ENCODE measurements at regions not wholly inside any gene's neighbourhood (a gene's known extent, or its start where the extent isn't known, plus 50 kb on each side); places are given as distances from the start of the nearest gene placed in this dataset.

DNA sequence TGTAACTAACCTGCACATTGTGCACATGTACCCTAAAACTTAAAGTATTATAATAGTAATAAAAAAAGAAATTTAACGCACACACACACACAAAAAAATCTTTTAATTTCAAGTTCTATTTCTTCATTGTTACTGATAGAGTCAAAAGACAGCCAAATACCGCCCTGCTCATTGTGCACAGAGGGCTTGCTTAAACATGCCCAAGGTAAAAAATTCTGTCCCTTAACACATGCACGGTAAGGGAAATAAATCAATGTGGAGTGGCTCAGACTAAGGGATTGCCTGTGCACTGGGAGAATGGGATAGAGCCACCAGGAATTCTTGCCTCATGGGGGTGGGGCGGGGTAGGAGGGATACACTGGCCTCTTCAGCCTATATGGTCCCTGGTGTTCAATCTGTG lies 468.0 kb downstream of the NUP35 start:
- DNase-seq (ENCODE audit: extremely low read depth in 1 of 11, low read depth in 9 of 11, low spot score in 4 of 11), result no peak

DNA sequence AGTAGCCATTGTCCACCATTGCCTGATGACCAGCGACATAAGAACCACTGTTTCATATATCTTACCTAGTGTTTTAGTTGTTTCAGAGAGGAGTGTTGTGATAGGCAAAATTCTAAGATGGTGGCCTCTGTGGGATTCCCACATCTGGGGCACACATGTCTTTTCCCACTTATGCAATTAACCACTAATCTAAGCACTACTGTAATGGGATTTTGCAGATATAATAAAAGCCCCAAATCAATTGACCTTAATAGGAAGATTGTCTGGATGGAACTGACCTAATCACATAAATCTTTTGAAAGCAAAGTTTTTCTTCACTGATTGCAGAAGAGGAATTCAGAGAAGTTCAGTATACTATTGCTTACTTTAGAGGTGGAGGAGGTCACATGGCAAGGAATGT lies 469.9 kb downstream of the NUP35 start:
- DNase-seq (ENCODE audit: extremely low read depth in 1 of 11, low read depth in 9 of 11, low spot score in 4 of 11), result no peak

DNA sequence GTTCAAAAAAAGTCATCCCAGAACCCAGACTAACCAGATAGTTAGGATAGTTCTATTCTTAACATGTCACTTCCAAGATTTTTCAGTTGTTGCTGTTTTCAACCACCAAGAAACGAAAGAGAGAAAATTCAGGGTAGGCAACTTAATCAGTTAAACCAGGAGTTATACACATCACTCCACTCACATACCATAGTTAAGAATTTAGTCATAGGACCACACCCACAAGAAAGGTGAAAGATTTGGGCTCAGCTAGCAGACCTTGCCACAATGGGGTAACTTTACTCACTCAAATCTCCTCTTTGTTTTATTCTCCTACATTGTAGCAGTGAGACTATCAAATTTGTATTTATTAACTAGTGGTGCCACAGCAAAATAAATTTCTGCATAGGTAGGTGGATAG lies 473.6 kb downstream of the NUP35 start:
- no peak for DNase-seq (ENCODE audit: extremely low read depth in 1 of 11, low read depth in 9 of 11, low spot score in 4 of 11)

DNA sequence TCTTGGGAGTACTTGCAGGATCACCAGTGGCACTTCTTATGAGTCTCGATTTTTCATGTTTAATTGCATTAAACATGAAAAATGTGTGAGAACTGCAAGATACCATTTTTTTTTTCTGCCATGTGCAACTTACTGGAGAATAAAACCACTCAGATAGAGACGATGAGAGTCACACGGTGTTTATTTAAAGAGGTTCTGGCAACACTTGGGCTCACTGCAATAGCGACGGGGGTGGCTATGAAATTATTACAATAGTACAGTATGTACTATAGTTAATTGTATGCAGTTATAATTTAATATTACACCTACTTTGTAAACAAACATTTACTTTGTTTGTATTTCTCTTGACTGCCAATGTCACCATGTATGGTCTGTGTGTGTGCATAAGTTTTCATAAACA lies 479.8 kb downstream of the NUP35 start:
- no peak for DNase-seq (ENCODE audit: extremely low read depth in 1 of 11, low read depth in 9 of 11, low spot score in 4 of 11)

DNA sequence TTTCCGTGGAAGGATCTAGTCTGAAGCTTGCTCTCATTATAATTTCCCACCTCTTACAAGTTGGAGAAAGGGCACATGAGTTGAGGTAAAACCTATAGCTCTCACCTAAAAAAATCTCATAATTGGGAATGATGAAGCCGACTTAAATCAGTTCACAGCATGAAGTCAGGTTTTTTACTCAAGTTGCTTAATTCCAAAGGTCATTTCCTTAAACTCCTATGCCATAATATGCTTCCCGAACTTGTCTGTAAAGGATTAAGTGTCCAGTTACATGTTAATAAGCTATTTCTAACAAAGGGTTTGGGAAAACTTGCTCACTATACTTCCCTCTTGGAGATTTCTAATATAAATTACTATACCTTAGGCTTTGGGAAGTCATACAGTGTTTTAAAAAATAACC lies 481.2 kb downstream of the NUP35 start:
- no peak for DNase-seq (ENCODE audit: extremely low read depth in 1 of 11, low read depth in 9 of 11, low spot score in 4 of 11)

DNA sequence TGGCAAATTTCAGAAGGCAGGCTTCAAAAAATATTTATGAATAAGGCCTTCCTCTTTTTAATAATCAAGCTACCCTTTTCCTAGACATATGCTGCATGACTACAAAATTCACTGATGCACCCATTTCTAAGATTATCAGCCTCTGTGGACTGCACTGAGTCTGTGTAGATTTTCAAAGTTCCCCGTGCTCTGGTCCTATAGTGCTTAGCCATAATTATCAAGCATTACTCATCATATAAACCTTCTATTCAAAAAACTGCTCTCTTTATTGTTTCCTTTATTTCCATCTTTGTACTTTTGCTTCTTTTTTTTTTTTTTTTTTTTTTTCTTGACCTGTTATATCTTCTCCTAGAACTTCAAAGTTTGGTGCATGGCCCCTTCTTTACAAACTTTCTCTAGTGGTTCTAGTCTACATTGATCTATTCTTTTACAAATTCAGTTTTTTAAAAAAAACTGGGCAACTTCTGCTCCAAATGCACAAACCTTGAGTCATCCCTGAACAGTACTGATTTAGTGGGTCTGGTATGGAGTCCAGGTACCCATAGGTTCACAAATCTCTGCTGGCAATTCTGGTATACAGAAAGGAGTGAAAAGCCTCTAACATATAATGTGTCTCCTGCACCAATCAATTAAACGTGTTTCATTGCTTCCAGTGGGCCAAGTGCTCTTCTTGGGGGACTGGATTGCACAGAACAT lies 481.9 kb downstream of the NUP35 start:
- no peak for DNase-seq (ENCODE audit: extremely low read depth in 1 of 11, low read depth in 9 of 11, low spot score in 4 of 11)

DNA sequence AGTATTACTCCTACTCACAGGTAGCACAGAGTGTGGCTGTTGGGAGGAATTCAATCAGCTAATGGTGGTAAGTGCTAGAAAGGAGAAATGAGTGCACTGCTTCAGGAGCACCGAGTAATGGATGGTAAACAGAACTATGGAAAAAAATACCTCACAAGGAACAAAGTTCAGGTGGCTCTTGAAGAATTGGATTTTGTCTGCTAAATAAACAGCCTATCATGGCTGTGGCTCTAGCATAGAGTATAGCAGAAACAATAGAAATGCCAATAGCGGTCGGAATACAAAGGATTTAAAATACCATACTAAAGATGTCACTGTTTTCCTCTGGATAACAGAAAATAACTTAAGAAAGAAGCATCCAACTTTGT lies 482.5 kb downstream of the NUP35 start:
- no peak for DNase-seq (ENCODE audit: extremely low read depth in 1 of 11, low read depth in 9 of 11, low spot score in 4 of 11)

DNA sequence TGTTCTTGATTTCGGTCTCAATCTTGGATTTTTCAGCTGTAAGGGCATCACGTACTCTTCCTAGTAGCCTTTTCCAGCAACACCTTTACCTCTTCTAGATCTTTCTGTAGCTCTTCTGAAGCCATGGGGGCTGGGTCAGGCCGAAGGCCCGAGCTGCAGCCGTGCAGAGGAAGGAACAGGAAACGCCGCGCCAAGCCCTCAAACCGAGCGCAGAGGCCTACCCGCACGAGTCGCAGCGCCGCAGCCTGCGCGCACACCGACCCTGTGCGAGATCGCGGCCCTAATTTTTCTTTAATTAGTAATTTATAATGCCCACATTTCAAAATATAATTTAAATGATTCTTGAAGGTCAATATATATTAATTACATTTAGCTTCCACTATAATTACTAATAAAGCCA lies 483.8 kb downstream of the NUP35 start:
- DNase-seq (ENCODE audit: extremely low read depth in 1 of 11, low read depth in 9 of 11, low spot score in 4 of 11), result no peak

DNA sequence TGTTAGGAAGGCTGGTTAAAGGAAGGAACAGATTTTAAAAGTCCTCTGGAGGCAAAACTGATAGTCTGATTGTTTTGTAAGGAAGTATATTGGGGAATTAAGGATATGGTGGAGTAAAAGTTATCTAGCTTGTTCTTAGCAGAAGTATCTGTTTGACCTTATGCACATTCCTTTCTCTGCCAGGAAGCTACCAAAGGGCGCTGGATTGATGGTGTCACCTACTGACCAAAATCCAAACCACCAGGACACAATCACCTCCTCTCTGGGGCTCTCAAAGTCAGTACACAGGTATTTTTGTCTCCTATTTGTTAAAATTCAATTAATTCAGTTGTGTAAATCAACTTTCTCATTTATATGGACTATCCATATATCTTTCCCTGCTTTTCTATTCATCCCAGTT lies 484.5 kb downstream of the NUP35 start:
- DNase-seq (ENCODE audit: extremely low read depth in 1 of 11, low read depth in 9 of 11, low spot score in 4 of 11), result no peak

DNA sequence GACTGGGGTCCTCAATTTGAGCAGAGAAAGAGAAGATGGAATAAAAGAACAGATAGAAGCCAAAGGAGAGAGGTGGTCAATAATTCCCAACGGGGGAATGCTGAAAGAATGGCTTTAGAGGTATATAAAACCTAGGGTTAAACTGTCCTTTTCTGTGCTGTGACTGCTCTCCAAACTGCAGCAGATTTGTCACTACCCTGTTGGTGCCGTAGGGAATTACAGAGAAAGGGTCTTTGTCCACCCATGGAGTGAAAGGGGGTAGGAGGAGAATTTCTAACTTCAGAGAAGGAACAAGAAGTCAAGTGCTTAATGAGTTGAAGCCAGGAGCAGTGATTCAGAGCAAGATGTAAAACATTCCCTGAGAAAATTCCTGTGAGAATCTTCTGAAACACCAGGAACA lies 486.5 kb downstream of the NUP35 start:
- DNase-seq (ENCODE audit: extremely low read depth in 1 of 11, low read depth in 9 of 11, low spot score in 4 of 11), result no peak

DNA sequence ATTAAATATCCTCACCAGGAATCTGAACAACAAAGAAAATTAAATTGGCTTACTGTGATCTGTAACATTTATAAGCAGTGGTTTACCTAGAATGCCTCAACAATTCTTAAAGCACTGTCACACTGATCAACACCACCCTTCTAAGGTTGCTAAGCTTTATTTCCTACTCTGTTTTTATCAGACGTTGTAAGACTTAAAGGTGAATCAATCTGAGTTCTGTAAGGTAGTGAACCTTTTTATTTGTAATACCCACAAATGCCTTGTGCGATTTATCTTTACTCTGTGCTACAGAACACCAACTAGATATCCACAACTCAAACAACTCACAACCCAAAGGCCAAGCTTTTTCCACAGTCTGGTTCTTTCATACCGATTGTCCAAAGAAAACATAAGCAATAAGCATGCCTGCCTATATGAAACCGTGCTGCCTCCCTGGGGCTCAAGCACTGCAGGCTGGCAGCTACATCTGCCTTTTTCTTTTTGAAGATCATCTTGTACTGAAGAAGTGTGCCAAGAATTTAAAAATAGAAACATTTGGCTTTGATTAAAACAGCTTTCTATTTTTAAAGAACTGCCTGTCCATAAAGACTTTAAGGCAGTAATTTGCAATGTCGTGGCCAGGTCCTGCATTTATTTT lies 490.7 kb downstream of the NUP35 start:
- DNase-seq (ENCODE audit: extremely low read depth in 1 of 11, low read depth in 9 of 11, low spot score in 4 of 11), result no peak

DNA sequence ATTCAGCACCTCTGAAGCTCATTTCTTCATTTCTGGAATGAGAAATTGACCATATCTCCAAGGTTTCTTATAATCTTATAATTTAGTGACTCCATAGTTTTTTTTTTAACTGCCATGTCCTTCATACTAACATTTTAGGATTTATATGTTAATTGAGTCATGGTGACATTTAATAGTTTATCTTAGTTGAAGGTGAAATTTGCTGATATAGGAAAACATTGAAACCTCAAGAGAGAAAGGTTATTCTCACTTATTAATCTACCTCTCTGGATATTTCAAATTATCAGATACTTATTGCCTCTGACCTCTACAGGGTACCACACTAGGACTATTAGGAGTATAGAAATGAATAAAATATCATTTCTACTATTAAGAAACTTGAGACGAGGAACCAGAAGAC lies 499.0 kb downstream of the NUP35 start:
- no peak for DNase-seq (ENCODE audit: extremely low read depth in 1 of 11, low read depth in 9 of 11, low spot score in 4 of 11)

DNA sequence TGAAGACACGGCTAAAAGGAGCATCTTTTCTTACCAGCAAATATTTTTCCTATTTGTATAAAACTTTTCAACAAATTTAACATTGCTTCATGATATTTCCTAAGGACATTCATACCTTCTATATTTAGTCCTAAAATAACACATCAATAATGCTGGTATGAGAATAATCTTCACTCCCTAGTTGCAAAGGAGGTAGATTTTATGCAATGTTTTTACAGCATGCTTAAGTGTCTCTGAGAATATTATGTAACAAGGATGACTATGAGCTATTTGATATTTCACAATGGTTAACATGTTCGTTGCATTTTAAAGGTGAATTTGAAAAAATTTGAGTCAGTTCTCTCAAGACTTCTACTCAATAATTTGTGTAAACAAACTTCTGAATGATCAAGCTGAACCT lies 506.7 kb downstream of the NUP35 start:
- no peak for DNase-seq (ENCODE audit: extremely low read depth in 1 of 11, low read depth in 9 of 11, low spot score in 4 of 11)

DNA sequence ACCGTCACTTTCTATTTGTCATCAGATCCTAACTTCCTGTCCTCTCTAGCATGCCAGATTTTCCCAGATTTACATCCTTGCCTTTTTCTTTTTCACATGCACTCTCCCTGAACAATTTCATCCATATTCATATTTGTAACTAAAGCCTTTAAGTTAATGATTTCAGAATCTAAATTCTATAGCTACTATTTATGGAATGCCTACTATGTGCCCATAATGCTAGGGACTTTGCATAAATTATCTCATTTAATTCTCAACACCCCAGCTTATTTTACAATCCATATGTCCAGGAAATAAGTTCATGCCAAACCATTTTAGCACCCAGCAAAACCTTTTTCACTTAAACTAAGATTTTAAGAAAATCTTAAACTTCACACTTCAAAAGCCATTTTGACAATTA lies 531.9 kb downstream of the NUP35 start:
- DNase-seq (ENCODE audit: extremely low read depth in 1 of 11, low read depth in 9 of 11, low spot score in 4 of 11), result no peak

DNA sequence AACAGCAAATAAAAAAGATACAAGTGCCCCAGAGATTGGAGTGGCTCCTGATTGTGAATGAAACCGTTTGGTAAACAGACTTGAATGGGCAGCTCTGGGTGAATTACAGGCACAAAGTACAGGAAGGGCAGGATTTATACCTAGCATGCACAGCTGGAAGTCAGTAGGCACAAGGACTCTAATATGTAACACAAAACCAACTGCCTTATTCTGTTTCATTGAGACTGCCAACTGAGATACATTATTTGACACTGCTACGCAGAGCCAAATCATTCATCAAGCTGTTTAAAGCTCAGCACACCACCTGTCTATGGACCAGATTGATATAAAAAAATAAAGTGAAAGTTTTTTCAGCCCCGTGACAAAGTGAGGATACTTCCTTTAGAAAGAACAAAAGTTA lies 541.2 kb downstream of the NUP35 start:
- DNase-seq (ENCODE audit: extremely low read depth in 1 of 11, low read depth in 9 of 11, low spot score in 4 of 11), result peak in 1 of 11 donors; percentile 5

DNA sequence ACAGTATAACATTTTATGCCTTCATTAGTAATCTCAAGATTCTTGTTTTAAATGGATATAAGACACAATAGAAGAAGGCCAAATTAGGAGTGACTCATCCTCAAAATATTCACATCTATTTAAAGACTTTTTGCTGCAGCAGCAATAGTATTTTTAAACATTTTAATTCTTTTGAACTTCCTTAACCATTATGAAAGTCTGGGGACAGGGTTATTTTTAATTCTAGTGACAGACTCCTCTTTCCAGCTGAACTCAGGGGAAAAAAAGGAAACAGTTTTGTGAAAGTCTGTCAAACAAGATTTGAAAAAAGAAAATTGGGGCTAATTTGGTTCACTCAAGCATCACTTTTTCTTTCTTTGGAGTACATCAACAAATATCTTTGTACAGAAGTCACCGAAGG lies 541.8 kb downstream of the NUP35 start:
- no peak for DNase-seq (ENCODE audit: extremely low read depth in 1 of 11, low read depth in 9 of 11, low spot score in 4 of 11)

DNA sequence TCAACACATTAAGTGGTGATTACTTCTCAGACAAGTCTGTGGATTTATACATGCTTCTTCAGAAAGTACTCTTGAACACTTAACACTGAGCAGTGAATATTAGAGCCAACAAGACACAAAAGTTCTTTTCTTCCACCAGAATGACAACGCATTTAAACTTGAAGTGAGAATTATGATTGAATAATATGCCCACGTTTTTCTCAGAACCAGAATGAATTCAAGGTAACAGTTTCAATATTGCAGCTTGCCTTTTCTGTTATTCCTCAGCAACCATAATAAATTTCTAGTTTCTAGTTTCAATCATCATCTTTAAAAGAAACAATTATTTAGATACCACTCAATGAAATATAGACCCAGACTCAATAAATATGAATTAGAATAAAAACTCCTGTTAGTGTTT lies 547.0 kb downstream of the NUP35 start:
- DNase-seq (ENCODE audit: extremely low read depth in 1 of 11, low read depth in 9 of 11, low spot score in 4 of 11), result no peak

DNA sequence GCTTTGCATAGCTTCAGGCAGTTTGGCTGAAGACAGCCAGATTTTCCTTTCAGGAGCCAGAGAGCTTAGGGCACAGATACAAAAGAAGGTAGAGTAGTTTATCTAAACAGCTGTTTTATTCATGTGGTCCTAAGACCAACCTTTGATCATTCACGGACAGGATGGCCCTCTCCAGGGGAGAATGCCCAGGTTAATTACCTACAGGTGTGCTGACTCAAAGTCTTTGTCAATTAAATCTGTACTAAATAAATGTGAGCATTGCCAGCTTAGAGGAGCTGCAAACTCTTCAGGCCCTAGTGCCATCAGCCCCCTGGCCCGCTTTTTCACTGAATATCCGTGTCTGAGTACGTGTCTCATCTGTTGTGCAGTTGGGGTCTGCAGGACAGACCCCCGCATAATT lies 554.7 kb downstream of the NUP35 start:
- no peak for DNase-seq (ENCODE audit: extremely low read depth in 1 of 11, low read depth in 9 of 11, low spot score in 4 of 11)

DNA sequence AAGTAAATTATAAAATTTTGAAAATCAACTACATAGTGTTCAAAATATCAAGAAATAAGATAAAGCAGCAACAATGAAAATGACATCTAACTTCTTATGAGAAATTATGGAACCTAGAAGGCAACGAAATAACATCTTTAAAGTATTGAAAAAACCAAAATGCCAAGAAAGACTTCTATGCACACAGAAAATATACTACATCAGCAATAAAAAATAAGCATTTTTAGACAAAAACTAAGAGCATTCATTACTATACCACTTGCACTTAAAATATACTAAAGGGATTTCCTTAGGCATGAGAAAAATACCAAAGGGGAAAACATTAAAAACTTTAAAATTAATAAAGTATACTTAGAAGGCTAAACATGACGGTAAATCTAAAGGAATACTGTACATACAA lies 556.3 kb downstream of the NUP35 start:
- DNase-seq (ENCODE audit: extremely low read depth in 1 of 11, low read depth in 9 of 11, low spot score in 4 of 11), result no peak

DNA sequence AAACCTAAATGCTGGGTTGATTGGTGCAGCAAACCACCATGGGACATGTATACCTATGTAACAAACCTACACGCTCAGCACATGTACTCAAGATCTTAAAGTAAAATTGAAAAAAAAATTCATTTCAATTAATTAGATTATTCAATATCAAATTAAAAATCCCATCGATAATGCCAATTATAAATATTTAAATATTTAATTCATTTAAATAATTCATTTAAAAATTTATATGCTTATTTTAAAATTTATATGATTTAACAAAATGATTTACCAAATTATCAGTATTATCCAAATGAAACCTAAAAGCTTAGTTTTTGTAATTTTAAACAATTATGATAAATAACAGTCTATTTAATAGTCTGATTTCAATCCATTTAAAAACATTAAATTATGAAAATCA lies 560.4 kb downstream of the NUP35 start:
- DNase-seq (ENCODE audit: extremely low read depth in 1 of 11, low read depth in 9 of 11, low spot score in 4 of 11), result no peak

DNA sequence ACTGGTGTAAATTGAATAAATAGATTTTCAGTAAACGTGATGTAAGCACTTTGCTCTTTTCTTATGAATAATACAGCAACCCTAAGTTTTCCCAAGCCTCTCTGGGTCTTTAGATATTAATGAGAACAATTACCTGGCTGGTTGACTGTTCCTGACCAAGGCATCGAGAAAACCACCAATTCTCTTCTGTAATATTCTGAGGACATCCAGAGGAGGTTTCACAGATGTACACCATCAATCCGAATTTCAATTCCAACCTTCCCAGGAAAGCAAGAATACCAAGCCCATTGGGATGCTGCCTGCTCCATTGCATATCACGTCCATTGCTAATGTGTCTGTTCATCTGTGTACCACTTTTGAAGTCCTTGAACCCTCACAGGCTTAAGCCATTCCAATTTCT lies 571.8 kb downstream of the NUP35 start:
- DNase-seq (ENCODE audit: extremely low read depth in 1 of 11, low read depth in 9 of 11, low spot score in 4 of 11), result no peak

All from renal cortex interstitium (tissue), 11 donors.